ENCODE measurements at regions not wholly inside any gene's neighbourhood (a gene's known extent, or its start where the extent isn't known, plus 50 kb on each side); places are given as distances from the start of the nearest gene placed in this dataset.

DNA sequence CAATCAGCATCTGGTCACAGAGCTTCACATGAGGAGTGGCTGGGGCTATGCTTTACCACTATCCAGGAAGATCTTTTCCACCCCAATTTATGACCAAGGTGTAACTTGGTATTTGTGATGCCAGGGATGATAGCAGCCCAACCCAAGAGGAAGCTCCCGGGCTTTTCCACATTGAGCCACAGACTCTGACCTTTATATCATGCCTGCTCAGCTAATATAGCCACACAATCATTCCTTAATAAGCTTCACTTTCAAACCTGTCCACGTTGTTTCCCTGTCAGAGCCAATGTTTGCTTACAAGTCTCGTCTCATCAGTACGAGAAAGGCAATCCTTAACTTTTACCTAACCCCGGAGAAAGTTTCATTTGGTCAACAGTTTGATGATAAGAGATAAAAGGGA lies 330.9 kb downstream of the SHQ1 start:
- ChIA-PET CTCF (no interaction called here), POLR2A (no interaction called here)
- Histone ChIP-seq H3K27ac (ENCODE audit: insufficient read depth, low read depth, low read length) (no peak overlapping the region), H2AFZ (ENCODE audit: low read depth, low read length) (no peak overlapping the region), H3K9me1 (replicated peaks; ENCODE audit: control insufficient read depth, extremely low read depth, insufficient read depth, low read length) (no peaks in the 10 kb centered on the region), H3K4me2 (ENCODE audit: insufficient read depth, low read length) (no peak overlapping the region), H4K20me1 (replicated peaks; ENCODE audit: control insufficient read depth, extremely low read depth, insufficient read depth, low read length) (no peaks in the 10 kb centered on the region), H3K4me3 (replicated peaks in 1 of 3; ENCODE audit: insufficient read depth in 1 of 3, low read depth in 1 of 3, low read length in 3 of 3) (no peak overlapping the region), H3K9me3 (replicated peaks; ENCODE audit: control insufficient read depth, insufficient read depth, low read length) (no peaks in the 10 kb centered on the region), H3K9ac (replicated peaks; ENCODE audit: extremely low read depth, insufficient read depth, low read length) (no peak overlapping the region), H3K79me2 (ENCODE audit: control insufficient read depth, insufficient read depth, low read length) (no peaks in the 10 kb centered on the region), H3K36me3 (ENCODE audit: control insufficient read depth in 2 of 2, extremely low read depth in 1 of 2, insufficient read depth in 2 of 2, low read length in 2 of 2) (no peaks in the 10 kb centered on the region), H3K27me3 (ENCODE audit: control insufficient read depth in 2 of 2, insufficient read depth in 2 of 2, low read length in 2 of 2) (no peaks in the 10 kb centered on the region), H3K4me1 (ENCODE audit: control insufficient read depth, extremely low read depth, insufficient read depth, low read length) (no peaks in the 10 kb centered on the region)
- intact Hi-C loops (cut with micrococcal nuclease): no loop called here
- FAIRE-seq (no peak), DNase-seq (ENCODE audit: low read depth, low spot score) (no peak)
- dilution Hi-C loops (cut with MboI; ENCODE audit: extremely low pct_ligation_motif_present, low sequenced_read_pairs): no loop called here
- no peak for TF ChIP-seq POLR2AphosphoS5 (IDR thresholded peaks at IDR 0.05; ENCODE audit: insufficient read depth, low read depth, low read length)
- no peak for TF ChIP-seq FOS (IDR thresholded peaks at IDR 0.05; ENCODE audit: borderline replicate concordance, insufficient read depth, low read length)
- no peak for TF ChIP-seq JUN (IDR thresholded peaks at IDR 0.05; ENCODE audit: borderline replicate concordance, insufficient read depth, insufficient read length, low read depth)
- TF ChIP-seq GATA2 (IDR thresholded peaks at IDR 0.05; ENCODE audit: insufficient read depth, insufficient read length, low read depth, low read length): no peak
- no peak for TF ChIP-seq MYC (IDR thresholded peaks at IDR 0.05; ENCODE audit: low read depth, low read length)
- TF ChIP-seq POLR2A (IDR thresholded peaks at IDR 0.05; ENCODE audit: low read depth, low read length): no peak
- TF ChIP-seq, protein P1, sequence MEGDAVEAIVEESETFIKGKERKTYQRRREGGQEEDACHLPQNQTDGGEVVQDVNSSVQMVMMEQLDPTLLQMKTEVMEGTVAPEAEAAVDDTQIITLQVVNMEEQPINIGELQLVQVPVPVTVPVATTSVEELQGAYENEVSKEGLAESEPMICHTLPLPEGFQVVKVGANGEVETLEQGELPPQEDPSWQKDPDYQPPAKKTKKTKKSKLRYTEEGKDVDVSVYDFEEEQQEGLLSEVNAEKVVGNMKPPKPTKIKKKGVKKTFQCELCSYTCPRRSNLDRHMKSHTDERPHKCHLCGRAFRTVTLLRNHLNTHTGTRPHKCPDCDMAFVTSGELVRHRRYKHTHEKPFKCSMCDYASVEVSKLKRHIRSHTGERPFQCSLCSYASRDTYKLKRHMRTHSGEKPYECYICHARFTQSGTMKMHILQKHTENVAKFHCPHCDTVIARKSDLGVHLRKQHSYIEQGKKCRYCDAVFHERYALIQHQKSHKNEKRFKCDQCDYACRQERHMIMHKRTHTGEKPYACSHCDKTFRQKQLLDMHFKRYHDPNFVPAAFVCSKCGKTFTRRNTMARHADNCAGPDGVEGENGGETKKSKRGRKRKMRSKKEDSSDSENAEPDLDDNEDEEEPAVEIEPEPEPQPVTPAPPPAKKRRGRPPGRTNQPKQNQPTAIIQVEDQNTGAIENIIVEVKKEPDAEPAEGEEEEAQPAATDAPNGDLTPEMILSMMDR (IDR thresholded peaks at IDR 0.05; ENCODE audit: extremely low read depth in 1 of 2, insufficient read depth in 1 of 2, low read depth in 1 of 2, low read length in 2 of 2): no peak
- no peak for TF ChIP-seq EZH2 (IDR thresholded peaks at IDR 0.05; ENCODE audit: borderline replicate concordance, low read depth, low read length, severe bottlenecking)
- TF ChIP-seq, protein P2, sequence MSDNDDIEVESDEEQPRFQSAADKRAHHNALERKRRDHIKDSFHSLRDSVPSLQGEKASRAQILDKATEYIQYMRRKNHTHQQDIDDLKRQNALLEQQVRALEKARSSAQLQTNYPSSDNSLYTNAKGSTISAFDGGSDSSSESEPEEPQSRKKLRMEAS (IDR thresholded peaks at IDR 0.05; ENCODE audit: insufficient read depth, insufficient read length): no peak
- BruUV-seq (replicated peaks): no TSS peak

Data from endothelial cell of umbilical vein (primary cell).